Thyroid gland (tissue), 4 donors: ENCODE measurements at regions not wholly inside any gene's neighbourhood (a gene's known extent, or its start where the extent isn't known, plus 50 kb on each side); places are given as distances from the start of the nearest gene placed in this dataset.
"Not testable (repeated sequence)": the region's sequence is repeated elsewhere in the genome, so short reads cannot be mapped to it uniquely, and the experiment has no call there.

Source experiments
- CTCF ChIP-seq, 6 experiments: fragments of 200-600 bp in 3 of 6; fragments of 450-650 bp in 3 of 6; sonication (generic) in 3 of 6; IDR thresholded peaks; one replicate each; pipeline ENCODE4 v1.5.1; 2016 to 2019; ENCODE audit warnings: antibody characterized with exemption in 6 of 6, mild to moderate bottlenecking in 2 of 6, inconsistent platforms in 1 of 6, moderate library complexity in 1 of 6
- POLR2A ChIP-seq, 2 donors: fragments of 450-650 bp; IDR thresholded peaks; one replicate each; pipeline ENCODE4 v1.6.1; 2017; ENCODE audit warnings: antibody characterized with exemption in 2 of 2, mild to moderate bottlenecking in 2 of 2, moderate library complexity in 1 of 2

- not testable (repeated sequence) for TF ChIP-seq CTCF, POLR2A (IDR thresholded peaks at IDR 0.05)
These were observed 201.0 kb downstream of the POTEM start for GRCh38 chr14:19168261-19168660.
